ENCODE measurements at regions not wholly inside any gene's neighbourhood (a gene's known extent, or its start where the extent isn't known, plus 50 kb on each side); places are given as distances from the start of the nearest gene placed in this dataset.

DNA sequence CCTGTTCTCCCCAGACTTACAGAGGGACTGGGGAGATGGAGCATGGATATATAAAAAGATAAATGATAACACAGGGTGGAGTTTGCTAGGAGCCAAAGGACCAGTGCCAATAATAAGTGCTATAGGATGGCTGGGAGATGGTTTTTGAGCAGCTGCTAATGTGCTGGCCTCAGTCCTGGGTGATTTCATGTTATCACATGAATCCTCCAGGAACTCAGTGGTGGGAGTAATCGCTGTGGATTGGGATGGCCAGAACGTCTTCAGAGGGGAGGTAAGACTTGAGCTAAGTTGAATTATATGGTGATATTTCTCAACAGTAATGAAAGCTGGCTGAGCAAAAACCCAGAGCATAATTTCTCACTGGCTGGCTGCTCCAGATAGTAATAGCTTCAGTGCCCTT is 441.4 kb downstream of the SLC4A3 start:
- no peak for DNase-seq

DNA sequence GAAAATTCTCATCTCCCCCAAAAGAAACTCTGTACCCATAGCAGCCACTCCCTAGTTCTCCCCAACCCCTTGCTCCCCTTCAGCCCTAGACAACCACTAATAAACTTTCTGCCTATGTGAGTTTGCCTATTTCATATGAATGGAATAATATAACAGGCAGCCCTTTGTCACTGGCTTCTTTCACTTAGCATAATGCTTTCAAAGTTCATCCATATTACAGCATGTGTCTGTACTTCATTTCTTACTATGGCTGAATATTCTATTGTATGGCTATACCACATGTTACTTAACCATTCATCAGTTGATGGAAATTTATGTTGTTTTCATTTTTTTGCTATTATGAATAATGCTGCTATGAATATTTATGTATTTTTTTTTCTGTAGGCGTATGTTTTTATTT is 442.9 kb downstream of the SLC4A3 start:
- no peak for DNase-seq

DNA sequence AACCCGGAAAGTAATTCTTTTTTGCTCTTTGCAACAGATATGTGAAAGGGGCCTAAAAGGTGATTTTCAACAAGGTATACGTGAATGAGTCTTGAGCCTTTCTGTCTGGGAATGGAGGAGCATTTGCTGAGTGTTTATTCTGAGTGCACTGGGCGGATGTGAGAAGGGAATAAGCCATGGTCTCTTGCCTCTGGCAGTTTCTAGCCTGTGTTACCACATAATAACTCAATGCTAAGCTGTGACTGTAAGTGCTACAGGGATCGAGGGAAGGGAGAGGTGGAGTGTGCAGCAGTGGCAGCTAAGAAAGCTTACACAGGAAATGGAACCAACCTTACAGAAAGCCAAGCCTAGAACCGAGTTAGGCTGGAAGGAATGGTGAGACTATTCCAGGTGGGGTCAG is 444.3 kb downstream of the SLC4A3 start:
- DNase-seq = no peak

DNA sequence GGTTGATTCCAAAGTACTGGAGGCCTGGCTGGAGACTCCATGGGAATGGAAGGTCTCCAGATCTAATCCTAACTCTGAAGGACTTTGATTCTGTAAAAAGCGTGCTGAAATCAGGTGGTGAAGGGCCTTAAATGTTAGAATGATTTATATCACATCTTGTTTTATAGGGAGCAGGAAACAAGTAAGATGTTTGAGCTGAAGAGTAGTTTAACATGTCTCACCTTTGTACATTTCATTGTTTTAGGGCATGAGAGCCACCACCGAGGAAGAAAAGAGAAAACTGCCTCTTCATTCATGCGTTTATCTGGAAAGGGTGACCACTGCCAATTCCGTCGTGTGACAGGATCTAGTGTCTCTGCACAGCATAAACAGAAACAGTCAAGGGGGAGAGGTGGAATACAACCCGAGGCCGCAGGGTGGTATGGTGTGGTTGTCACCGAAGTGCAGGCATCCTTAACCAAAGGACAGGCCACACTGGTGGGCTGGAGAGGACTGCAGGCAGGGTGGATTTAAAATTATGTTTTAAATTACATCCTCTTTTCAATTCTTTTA is 445.3 kb downstream of the SLC4A3 start:
- no peak for DNase-seq

DNA sequence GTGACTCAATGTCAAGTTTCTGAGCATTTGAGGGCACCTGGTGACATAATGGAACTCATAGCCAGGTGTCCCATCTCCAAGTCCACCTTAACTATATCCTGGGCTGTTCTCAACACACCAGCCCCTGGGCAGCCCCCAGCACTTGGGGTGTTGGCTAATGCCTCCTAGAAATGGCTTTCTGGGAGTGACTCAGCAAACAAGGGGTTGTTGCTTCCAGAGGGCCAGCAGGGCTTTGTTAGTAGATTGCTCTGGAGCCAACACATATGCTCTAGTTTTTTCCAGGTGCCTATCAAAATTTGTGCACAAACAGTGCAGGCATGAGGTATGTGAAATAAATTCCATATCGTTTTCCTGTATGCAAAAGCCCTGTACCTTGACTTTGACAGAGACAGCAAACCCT is 448.4 kb downstream of the SLC4A3 start:
- peak; percentile 72 for DNase-seq

DNA sequence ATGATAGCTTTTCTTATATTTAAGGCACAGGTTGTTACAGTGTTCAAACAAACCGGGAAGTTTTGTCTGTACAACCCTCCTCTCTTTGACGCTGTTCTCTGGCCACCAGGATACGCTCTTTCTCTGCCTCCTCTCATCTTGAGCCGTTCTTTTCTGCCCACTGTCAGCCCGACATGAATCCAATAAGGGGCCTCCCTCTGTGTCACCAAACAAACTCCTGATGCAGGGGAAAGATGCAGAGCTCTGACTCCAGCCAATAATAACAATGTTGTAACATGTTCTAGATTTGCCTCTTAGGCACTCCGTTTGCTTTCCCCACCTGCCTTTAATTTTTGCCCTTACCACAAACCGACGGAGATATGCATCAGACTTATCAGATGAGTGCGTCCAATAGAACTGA is 449.3 kb downstream of the SLC4A3 start:
- peak; percentile 58 for DNase-seq

DNA sequence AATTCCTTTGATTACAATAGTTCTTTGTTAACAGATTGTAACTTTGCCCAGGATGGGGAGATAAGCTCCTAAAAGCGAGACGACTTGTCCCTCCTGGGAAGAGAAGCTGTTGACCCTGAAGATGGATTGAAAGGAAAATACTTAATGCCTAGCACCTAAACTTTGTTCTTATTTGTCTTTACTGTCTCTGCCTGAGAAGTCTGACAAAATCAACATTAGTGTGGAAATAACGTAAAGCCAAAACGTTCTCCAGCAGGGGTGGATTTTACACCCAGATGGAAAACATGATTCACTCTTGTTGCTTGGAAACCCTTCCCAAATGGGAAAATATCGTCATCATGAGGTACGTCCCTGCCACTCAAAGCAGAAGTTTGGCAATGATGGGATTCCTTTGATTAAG is 450.1 kb downstream of the SLC4A3 start:
- DNase-seq = no peak

DNA sequence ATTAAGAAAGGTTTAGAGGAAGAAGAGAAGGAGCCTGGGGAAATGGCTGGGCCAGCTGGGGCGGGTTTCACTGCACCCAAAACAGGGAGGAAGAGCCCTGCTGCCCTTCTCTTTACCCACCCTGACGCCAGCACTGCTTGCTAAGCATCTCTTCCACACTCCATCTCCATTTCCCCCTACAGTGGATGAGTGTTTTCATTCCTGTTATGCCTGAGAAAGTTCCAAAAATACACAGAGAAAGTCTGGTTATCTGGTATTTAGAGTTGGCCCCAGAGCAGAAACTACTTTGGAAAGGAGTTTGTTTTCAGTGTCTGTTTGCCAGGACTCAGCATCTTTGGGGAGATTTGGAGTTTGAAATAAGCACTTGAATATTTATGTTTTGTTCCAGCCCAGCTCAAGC is 451.0 kb downstream of the SLC4A3 start:
- no peak for DNase-seq

DNA sequence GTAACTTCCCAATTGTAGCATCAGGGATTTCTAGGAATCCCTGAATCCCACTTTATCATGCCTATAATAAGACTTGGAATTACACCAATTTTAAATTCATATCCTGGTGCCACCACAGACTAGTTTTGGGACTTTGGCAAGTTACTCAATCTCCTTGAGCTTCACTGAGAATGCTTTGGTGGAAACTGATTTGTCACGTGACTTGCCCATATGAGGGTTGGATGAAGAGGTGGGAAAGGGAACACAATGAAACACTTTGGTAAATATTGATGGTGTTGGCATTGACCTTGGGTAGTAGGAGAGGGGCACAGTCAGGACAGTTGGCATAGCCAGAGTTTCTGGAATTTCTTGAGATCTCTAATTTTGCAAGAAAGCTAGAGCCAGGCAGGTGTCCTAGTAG is 452.2 kb downstream of the SLC4A3 start:
- DNase-seq = no peak

DNA sequence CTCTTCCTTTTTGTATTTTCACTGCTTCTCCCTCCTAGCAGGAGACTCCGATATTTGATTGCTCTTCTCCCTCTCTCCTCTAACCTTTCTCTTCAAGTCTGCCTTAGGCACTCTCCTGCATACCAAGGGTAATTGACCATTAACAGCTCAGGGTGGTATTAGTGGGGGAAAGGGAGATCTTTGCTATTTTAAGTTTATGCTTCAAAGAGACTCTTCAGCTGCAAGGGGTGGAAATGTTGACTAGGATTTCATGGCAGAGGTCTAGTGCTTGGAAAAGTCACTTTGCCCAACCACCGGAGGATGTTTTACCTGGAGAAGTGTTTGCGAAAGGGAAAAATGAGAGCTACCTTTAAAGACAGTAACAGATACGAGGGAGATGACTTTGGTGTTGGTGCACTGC is 453.7 kb downstream of the SLC4A3 start:
- no peak for DNase-seq

DNA sequence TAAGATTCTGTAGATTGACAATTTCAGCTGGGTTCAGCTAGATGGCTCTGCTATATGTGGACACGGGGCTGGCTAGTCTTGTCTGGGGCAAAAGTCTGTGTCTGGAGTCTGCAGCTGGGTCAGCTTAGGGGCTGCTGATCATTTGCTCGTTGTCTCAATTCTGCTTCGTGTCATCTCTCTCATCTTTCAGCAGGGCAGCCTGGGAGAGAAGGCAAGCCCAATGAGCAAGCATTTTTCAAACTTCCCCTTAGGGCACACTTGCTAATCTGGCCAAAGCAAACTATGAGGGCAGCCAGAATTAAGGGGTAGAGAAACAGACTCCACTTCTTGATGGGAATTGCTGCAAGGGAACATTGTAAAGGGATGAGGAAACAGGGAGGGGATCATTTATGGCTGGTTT is 462.6 kb downstream of the SLC4A3 start:
- DNase-seq = no peak

DNA sequence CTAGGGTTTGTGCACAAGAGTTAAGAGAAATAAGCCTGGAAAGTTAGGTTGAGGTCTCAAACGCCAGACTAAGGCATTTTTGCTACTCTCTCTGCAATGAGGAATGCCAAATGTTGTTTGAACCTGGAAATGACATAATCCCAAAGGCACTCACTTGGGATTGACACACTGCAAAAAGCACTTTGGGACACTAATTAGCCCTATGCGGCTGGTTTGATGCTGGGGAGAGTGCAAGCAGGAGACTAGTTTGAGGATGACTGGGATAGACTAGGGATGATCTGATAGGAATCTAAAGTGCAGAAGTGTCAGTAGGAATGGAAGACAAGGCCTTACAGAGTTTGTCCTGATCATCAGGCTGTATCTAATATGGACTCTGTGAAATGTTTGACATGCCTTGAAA is 469.0 kb downstream of the SLC4A3 start:
- no peak for DNase-seq

DNA sequence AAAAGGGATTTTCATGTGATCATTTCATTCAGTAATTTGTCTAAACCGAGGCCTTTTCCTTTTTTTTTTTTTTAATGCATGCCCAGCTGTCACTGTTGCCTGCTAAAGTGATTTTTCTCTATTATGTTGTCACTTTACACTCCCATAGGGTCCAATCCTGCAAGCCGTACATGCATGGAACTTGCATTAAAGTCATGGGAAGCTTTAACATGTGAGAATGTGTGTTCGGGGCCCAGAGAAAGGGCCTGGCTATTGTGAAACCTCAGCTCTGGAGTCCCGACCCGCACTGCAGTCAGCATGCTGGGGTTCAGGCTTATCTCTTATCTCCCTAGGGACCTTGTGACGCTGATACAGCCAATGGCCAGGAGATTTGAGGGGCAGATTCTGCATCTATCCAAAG is 474.6 kb downstream of the SLC4A3 start:
- no peak for DNase-seq

DNA sequence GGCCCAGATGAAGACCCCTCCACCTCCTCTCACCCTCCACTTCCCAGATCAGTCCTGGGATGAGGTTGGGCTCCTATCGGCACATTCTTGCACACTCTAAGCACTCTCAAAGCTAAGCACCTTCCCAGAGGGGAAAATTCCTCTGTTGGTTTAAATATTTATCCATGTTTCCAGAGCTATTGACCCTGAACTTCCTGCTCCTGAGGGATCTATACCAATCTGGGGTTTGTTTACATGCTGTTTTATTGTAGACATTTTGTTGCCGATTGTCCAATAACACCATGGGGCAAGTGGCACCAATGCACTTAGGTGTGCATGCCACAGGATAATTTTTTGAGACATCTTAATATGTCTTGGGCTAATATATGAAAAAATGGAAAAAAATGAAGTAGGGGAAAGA is 476.2 kb downstream of the SLC4A3 start:
- no peak for DNase-seq

DNA sequence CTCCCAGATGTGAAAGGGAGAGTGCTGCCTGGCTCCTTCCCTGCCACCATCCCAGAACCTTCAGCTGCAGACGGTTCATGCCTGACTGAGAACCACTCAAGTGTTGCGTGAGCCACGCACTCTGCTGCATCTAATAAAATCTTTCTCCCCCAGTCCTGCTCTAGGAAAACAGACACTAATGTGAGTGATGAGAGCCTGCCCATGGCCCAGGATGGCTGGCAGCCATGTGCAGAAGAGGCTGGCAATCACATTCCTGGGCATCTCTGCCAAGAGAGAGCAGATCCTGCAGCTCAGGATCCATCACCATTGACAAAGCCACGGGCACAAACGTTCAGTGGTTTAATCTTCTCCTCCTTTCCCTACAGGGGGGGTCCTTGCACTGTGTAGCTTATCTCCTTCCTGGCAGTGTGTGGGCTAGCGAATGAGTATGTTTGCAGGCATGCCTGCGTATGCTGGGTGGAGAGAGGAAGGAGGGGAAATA is 477.5 kb downstream of the SLC4A3 start:
- peak; percentile 20 for DNase-seq

DNA sequence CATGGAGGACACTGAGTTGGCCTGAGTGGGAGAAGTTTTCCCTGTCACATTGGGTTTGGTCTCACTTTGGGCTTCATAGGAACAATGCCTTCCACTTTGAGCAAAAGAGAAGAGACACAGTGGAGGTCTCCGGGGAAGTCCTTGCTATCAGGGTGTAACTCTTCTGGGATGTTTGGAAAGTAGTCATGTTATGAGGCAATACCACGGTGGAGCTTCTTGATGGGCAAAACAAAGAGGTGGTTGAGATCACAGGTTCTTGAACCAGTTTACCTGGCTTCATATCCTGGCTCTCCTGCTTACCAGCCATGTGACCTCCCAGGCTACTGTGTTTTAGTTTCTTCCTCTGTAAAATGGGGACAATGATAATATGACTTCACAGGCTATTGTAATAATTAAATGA is 478.6 kb downstream of the SLC4A3 start:
- no peak for DNase-seq

DNA sequence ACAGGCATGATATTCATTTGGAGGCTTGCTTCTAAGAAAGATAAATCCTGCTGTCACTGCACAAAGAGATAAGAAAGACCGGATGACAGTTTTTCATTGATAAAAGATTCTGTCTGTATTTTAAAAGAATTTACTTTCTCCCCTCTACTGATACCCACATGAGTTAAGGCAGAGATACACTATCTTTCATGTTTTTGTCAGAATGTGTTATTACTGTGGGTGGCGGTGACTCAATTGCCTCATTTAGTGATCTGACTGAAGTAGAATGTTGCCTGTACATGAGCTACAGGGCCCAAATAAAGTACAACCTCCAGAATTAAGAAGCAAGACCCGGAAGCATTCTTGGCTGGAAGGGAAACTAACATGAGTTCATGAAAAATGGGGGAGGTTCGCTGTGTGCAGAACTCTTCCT is 480.0 kb downstream of the SLC4A3 start:
- DNase-seq = no peak

DNA sequence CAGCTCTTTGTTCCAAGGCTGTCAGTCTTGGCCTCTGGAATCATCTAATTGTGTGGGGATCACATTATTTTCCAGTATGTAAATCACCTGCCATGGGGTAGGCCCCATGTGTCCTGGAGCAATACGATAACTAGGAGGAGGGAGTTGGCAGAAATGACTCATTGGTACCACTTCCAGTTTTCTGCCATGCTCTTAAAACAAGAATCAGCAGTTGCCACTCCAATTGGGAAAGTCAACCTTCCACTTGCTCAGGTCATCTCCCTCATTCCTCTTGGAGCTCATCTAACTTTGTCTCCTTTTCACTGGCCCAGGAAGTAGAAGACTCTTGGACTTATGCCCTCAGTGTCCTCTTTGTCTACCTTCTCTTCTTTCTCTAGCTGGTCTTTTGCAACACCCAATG is 487.0 kb downstream of the SLC4A3 start:
- no peak for DNase-seq

DNA sequence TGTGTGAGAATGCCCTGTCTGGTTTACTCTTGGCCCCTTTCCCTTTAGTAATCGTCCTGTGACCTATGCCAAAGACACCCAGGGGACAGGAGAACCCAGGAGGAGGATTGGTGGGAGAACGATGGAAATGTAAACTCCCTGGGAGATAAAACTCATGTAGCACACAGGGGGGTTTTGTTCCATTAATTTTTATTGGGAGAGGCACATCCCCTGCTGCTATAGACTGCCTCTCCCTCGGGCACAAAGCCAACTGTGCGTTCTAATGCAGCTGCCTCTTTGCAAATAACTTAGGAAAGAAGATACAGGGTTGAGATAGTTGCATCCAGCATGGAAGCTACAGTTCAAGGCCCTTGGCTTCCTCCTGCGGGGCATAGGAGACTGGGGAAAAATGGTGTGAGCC is 489.6 kb downstream of the SLC4A3 start:
- no peak for DNase-seq

DNA sequence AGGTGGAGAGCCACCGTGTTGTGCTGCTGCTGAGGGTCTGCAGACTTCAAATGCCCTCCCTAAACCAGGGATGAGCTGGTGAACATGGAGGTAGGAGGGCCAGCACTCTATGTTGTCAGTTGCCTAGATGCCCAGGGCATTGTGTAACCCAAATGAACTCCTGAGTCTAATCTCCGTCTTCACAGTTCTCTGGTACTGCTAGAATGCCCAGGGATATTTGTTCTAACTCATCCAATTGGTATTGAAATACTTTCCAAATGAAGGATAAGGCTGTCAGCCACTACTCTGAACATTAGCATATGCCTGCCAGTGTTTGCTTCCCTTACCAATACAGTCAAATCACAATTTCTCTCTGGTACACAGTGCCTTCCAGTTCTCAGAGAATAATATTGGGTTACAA is 492.6 kb downstream of the SLC4A3 start:
- no peak for DNase-seq

DNA sequence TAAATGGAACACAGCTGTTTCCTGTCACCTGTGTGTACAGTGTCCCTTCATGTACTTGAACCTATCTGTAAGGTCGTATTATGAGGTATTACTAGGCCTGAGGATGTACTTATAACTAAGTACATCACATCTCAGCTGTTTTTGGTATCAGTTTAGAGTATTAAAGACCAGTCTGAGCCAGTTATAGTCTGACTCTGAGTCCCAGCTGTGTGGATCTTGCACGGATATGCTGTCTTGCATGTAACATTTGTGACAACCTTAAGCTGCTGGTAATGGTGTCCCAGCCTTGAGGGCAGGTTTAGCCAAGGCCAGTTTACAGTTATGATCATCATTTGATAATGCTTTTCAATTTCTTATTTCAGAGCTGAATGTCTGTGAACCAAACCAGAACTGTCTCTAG is 496.3 kb downstream of the SLC4A3 start:
- DNase-seq = no peak

DNA sequence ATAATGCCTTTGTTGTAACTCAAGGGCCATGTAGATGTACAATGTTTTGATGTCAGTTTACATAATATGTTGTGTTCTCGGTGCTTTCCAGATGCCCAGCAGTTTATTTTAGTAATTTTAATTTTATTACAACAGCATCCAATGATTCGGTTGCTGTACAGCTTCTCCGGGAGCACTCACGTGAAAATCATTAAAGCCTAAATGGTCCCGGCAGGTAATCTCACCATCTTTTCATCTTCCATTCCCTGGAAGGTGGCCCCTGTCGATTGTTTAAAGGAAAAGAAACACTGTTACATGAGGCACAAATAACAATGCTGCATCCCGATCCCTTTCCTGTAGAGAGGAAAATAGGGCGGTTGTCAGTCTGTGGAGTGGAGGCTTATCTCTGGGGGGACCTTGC is 498.1 kb downstream of the SLC4A3 start:
- DNase-seq = no peak

DNA sequence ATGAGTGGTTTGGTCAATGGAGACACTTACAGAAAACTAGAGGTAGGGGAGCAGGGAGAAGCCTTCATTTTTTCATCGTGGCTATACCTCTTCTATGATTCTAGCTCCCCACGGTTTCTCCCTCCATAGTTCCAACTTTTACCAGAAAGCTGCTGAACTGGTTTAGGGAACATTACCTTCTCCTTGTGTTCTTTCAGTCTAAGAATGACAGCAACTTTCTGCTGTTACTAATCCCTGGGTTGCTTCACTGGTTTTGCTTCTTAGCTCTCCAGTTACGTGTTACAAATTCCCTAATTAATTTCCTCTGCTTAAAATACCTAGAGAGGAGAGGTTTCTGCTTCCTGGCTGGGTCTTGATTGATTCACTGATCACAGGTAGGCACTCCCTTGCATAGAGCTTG is 499.9 kb downstream of the SLC4A3 start:
- no peak for DNase-seq

DNA sequence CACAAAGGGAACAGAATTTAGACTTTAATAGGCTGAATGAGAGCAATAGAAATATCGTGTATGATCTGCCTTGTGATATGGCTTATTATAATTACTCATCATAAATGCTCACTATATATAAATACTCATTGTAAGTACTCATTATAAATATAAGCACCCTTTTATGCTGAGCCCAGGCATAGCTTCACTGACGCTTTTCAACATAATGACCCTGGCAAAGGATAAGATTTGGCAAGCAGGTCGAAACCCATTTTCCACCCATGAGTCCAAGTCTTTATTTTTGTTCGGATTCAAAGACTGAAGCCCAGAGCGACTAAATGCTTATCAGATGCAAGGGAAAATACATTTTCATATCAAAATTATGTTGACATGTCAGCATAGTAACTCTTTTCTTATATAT is 500.4 kb downstream of the SLC4A3 start:
- DNase-seq = no peak

DNA sequence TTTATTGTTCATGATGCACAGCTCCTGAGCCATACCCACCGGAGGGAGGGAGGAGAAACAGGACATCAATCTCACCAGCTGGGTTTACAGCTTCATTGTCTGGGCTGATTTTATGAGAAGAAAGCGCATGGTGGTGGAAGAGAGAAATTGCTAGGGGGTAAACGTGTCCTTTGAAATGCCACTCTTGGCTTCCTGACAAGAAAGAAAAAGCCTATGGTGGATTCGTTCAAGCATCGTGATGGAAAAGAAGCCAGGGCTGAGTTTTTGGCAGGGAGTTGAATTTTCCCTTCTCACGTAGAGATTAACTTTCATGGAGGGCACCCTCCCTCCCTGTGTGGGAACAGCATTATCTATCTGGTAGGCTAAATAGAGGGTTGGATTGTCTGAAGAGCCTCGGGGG is 502.0 kb downstream of the SLC4A3 start:
- no peak for DNase-seq
